Adrenal gland (tissue), 9 donors: ENCODE measurements at regions not wholly inside any gene's neighbourhood (a gene's known extent, or its start where the extent isn't known, plus 50 kb on each side); places are given as distances from the start of the nearest gene placed in this dataset.

Source experiments
- DNase-seq, 7 donors: peaks; one replicate each; pipeline ENCODE4 v3.0.0-alpha.2; 2019 to 2020
- H3K27ac ChIP-seq, 5 donors: fragments of 200-600 bp; sonication (generic) in 4 of 5; 1 replicate in 3 of 5; 2 replicates in 2 of 5; pipeline versions ENCODE4 v1.5.1 to v1.8.0; 2016 to 2020; ENCODE audit warnings: mild to moderate bottlenecking in 1 of 5
- H3K27me3 ChIP-seq: fragments of 200-600 bp; 2 replicates; pipeline ENCODE4 v1.8.0; 2021
- H3K36me3 ChIP-seq, 2 donors: fragments of 200-600 bp; replicated peaks in 1 of 2; 1 replicate in 1 of 2; 2 replicates in 1 of 2; pipeline versions ENCODE4 v1.5.1 to v1.8.0; 2018 to 2022
- H3K4me1 ChIP-seq, 2 donors: fragments of 200-600 bp; replicated peaks in 1 of 2; 1 replicate in 1 of 2; 2 replicates in 1 of 2; pipeline versions ENCODE4 v1.5.1 to v1.8.0; 2018 to 2021
- H3K4me3 ChIP-seq, 4 donors: fragments of 200-600 bp; sonication (generic) in 3 of 4; one replicate each; pipeline ENCODE4 v1.5.1; 2016 to 2018
- H3K9me3 ChIP-seq, 3 donors: fragments of 200-600 bp; sonication (generic) in 1 of 3; replicated peaks in 1 of 3; 1 replicate in 2 of 3; 2 replicates in 1 of 3; pipeline versions ENCODE4 v1.5.1 to v1.8.0; 2016 to 2021
- POLR2A ChIP-seq, 2 donors: fragments of 450-650 bp; IDR thresholded peaks; one replicate each; pipeline ENCODE4 v1.6.1; 2017; ENCODE audit warnings: antibody characterized with exemption in 2 of 2, mild to moderate bottlenecking in 2 of 2, moderate library complexity in 1 of 2
- WGBS, 4 donors: extraction: QIAGEN DNeasy Blood & Tissue Kit in 2 of 4; methylation state at CpG; one replicate each; pipeline versions ENCODE4 v1.1.5 to v1.1.7; 2013 to 2017; 5-methylcytosine and 5-hydroxymethylcytosine counted together
- intact Hi-C, 2 donors: fragments of 100-400 bp; cut with DNase I; formaldehyde crosslinking; loops; one replicate each; pipeline versions ENCODE4 v1.14.1 to v1.15.0; 2022 to 2023
- TF ChIP-seq, protein P1 (sequence below), 6 experiments: fragments of 450-650 bp in 4 of 6; fragments of 200-600 bp in 2 of 6; sonication (generic) in 1 of 6; IDR thresholded peaks; 1 replicate in 5 of 6; 2 replicates in 1 of 6; pipeline versions ENCODE4 v1.5.1 to v1.8.0; 2016 to 2021; ENCODE audit warnings: antibody characterized with exemption in 6 of 6, mild to moderate bottlenecking in 2 of 6, moderate library complexity in 1 of 6
- donor health status: healthy with polysubstance abuse.
- donor health status: Bipolar disorder and iron deficiency.
- donor health status: DM: yes; HTN: yes; CAD: no.
- donor health status: DM: no; HTN: no; CAD: no.
- donor health status: DM: no; HTN: no; CAD: no.

DNA sequence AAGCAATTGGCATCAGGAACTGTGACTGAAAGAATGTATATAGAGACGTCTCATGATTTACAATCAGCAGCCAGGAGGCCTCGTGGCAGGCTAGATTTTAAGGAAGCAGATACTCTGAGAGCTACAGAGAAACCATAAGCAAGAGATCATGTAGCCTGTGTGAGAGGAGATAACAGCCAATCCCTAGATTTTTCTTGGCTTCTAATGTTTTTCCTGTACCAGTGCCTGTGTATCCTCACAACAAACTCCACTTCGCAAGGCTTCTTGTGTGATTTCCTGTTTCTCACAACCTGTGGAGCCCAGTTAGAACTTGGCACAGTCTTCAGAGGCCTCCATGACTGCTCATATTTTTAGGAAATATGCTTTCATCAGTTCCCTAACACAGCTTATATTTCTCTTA is 147.9 kb downstream of the PTCHD1 start:
- DNase-seq = no peak
- Histone ChIP-seq H3K4me3 (no peak overlapping the region), H3K36me3 (no peaks in the 10 kb centered on the region), H3K27me3 (peaks cover 4% of the 10 kb centered on the region), H3K4me1 (no peaks in the 10 kb centered on the region), H3K27ac (no peak overlapping the region), H3K9me3 (no peaks in the 10 kb centered on the region)
- intact Hi-C loops = no loop called here
- 23 to 54% (median 41%) methylated on average over 3 of the region's 3 CpGs for WGBS, 4 donors
- no peak for TF ChIP-seq POLR2A (IDR thresholded peaks at IDR 0.05)
- TF ChIP-seq, protein P1, sequence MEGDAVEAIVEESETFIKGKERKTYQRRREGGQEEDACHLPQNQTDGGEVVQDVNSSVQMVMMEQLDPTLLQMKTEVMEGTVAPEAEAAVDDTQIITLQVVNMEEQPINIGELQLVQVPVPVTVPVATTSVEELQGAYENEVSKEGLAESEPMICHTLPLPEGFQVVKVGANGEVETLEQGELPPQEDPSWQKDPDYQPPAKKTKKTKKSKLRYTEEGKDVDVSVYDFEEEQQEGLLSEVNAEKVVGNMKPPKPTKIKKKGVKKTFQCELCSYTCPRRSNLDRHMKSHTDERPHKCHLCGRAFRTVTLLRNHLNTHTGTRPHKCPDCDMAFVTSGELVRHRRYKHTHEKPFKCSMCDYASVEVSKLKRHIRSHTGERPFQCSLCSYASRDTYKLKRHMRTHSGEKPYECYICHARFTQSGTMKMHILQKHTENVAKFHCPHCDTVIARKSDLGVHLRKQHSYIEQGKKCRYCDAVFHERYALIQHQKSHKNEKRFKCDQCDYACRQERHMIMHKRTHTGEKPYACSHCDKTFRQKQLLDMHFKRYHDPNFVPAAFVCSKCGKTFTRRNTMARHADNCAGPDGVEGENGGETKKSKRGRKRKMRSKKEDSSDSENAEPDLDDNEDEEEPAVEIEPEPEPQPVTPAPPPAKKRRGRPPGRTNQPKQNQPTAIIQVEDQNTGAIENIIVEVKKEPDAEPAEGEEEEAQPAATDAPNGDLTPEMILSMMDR (IDR thresholded peaks at IDR 0.05) = no peak

GRCh38 chrX:23483396-23483795 is 148.7 kb downstream of the PTCHD1 start:
- no peaks in the 10 kb centered on the region for H3K4me1 ChIP-seq
- H3K27me3 ChIP-seq = peaks cover 4% of the 10 kb centered on the region
- no peak overlapping the region for H3K27ac ChIP-seq
- DNase-seq = no peak
- no peaks in the 10 kb centered on the region for H3K9me3 ChIP-seq
- TF ChIP-seq, protein P1 (IDR thresholded peaks at IDR 0.05) = no peak
- no peak for TF ChIP-seq POLR2A (IDR thresholded peaks at IDR 0.05)
- H3K36me3 ChIP-seq = no peaks in the 10 kb centered on the region
- 56 to 73% (median 61%) methylated on average over 3 of the region's 3 CpGs for WGBS, 4 donors
- H3K4me3 ChIP-seq = no peak overlapping the region
- intact Hi-C loops = no loop called here

GRCh38 chrX:23493941-23494374 is 159.3 kb downstream of the PTCHD1 start:
- WGBS, 4 donors = 25 to 45% (median 33%) methylated on average over 3 of the region's 3 CpGs
- intact Hi-C loops = no loop called here
- no peak for TF ChIP-seq POLR2A (IDR thresholded peaks at IDR 0.05)
- TF ChIP-seq, protein P1 (IDR thresholded peaks at IDR 0.05) = no peak
- DNase-seq = no peak
- no peaks in the 10 kb centered on the region for H3K4me1 ChIP-seq
- H3K4me3 ChIP-seq = no peak overlapping the region
- no peaks in the 10 kb centered on the region for H3K9me3 ChIP-seq
- H3K27ac ChIP-seq = no peak overlapping the region
- H3K27me3 ChIP-seq = no peaks in the 10 kb centered on the region
- H3K36me3 ChIP-seq = no peaks in the 10 kb centered on the region

GRCh38 chrX:23494741-23495140 is 160.1 kb downstream of the PTCHD1 start:
- no peaks in the 10 kb centered on the region for H3K27me3 ChIP-seq
- WGBS, 4 donors = 89 to 96% (median 92%) methylated on average over 12 of the region's 12 CpGs
- H3K4me3 ChIP-seq = no peak overlapping the region
- TF ChIP-seq POLR2A (IDR thresholded peaks at IDR 0.05) = no peak
- TF ChIP-seq, protein P1 (IDR thresholded peaks at IDR 0.05) = no peak
- no peaks in the 10 kb centered on the region for H3K4me1 ChIP-seq
- DNase-seq = no peak
- H3K36me3 ChIP-seq = no peaks in the 10 kb centered on the region
- intact Hi-C loops = no loop called here
- no peaks in the 10 kb centered on the region for H3K9me3 ChIP-seq
- no peak overlapping the region for H3K27ac ChIP-seq
